GM12878 (cell line): ENCODE measurements at regions not wholly inside any gene's neighbourhood (a gene's known extent, or its start where the extent isn't known, plus 50 kb on each side); places are given as distances from the start of the nearest gene placed in this dataset.

Source experiments
- ATAC-seq: fragments of 200-7000 bp; cut with Tn5 transposase; 3 replicates; pipeline ENCODE4 v1.9.1; 2020; ENCODE audit warnings: mild to moderate bottlenecking, moderate library complexity
- BruUV-seq: library from RNA; stranded (reverse); fragments of 400-500 nt; replicated peaks from 2 replicates; lab custom pipeline; 2021; lab: Mats Ljungman, UMichigan
- CTCF ChIA-PET: fragments of 300-600 bp; sonication (Branson Sonifier 250); formaldehyde crosslinking; extraction: SDS; loops from one replicate; lab custom pipeline; 2021; ENCODE audit warnings: inconsistent platforms; lab: Yijun Ruan, JAX
- POLR2A ChIA-PET: fragments of 350-600 bp; formaldehyde crosslinking; extraction: SDS; loops from one replicate; lab custom pipeline; 2021; ENCODE audit warnings: inconsistent platforms; lab: Charles Lee
- RAD21 ChIA-PET: fragments of 300-600 bp; sonication (Branson Sonifier 250); formaldehyde crosslinking; loops from one replicate; lab custom pipeline; 2023; ENCODE audit warnings: antibody characterized with exemption; ENCODE audit not compliant: unreplicated experiment; lab: Charles Lee
- SMC1A ChIA-PET: fragments of 300-600 bp; sonication (Branson Sonifier 250); formaldehyde crosslinking; loops from one replicate; lab custom pipeline; 2023; ENCODE audit not compliant: unreplicated experiment, uncharacterized antibody; lab: Charles Lee
- DNase-seq: peaks from one replicate; pipeline ENCODE4 v3.0.0-alpha.2; 2011; ENCODE audit warnings: low read depth, low spot score
- FAIRE-seq: peaks from 3 replicates; lab custom pipeline; 2011; peaks lifted over from hg19 to GRCh38; lab: Jason Lieb, UNC
- H2AFZ ChIP-seq: 2 replicates; pipeline ENCODE4 v1.6.0; 2011; ENCODE audit warnings: low read depth, low read length, control low read depth; ENCODE audit not compliant: control insufficient read depth
- H3K27ac ChIP-seq: 2 replicates; pipeline ENCODE4 v1.5.1; 2011; ENCODE audit warnings: control low read depth; ENCODE audit not compliant: control insufficient read depth, insufficient read depth
- H3K27me3 ChIP-seq, 2 experiments: replicated peaks in 1 of 2; 2 replicates each; pipeline versions ENCODE4 v1.6.0 to v1.6.1; 2011; ENCODE audit warnings: low read length in 1 of 2; ENCODE audit not compliant: control insufficient read depth in 2 of 2, insufficient read depth in 2 of 2
- H3K36me3 ChIP-seq, 2 experiments: 2 replicates each; pipeline ENCODE4 v1.5.1; 2011; ENCODE audit warnings: low read length in 1 of 2; ENCODE audit not compliant: control insufficient read depth in 2 of 2, insufficient read depth in 2 of 2
- H3K4me1 ChIP-seq: 2 replicates; pipeline ENCODE4 v1.6.1; 2011; ENCODE audit warnings: mild to moderate bottlenecking, low read length, moderate library complexity, mixed read lengths; ENCODE audit not compliant: control insufficient read depth, insufficient read depth
- H3K4me2 ChIP-seq: 2 replicates; pipeline ENCODE4 v1.6.0; 2011; ENCODE audit warnings: control low read depth; ENCODE audit not compliant: control insufficient read depth, insufficient read depth
- H3K4me3 ChIP-seq: fragments of 200-600 bp; sonication (generic); 2 replicates; pipeline ENCODE4 v1.5.1; 2016
- H3K79me2 ChIP-seq: 2 replicates; pipeline ENCODE4 v1.6.0; 2011; ENCODE audit warnings: low read length; ENCODE audit not compliant: control insufficient read depth, insufficient read depth
- H3K9ac ChIP-seq: 2 replicates; pipeline ENCODE4 v1.8.0; 2011; ENCODE audit warnings: low read length, control low read depth, mixed read lengths; ENCODE audit not compliant: control insufficient read depth, insufficient read depth
- H3K9me3 ChIP-seq: replicated peaks from 3 replicates; pipeline ENCODE4 v1.5.1; 2011; ENCODE audit warnings: mild to moderate bottlenecking, low read length; ENCODE audit not compliant: control insufficient read depth, insufficient read depth
- H4K20me1 ChIP-seq: 2 replicates; pipeline ENCODE4 v1.6.0; 2011; ENCODE audit not compliant: control insufficient read depth, insufficient read depth
- CEBPB ChIP-seq, 2 experiments: fragments of 150-350 bp in 1 of 2; IDR thresholded peaks; 2 replicates each; pipeline ENCODE4 v1.6.1; 2012 to 2014; ENCODE audit warnings: low read depth in 2 of 2, low read length in 2 of 2, borderline replicate concordance in 1 of 2, inconsistent platforms in 1 of 2
- ESRRA ChIP-seq: IDR thresholded peaks from 2 replicates; pipeline ENCODE4 v1.6.1; 2012; ENCODE audit warnings: mild to moderate bottlenecking, low read length, improper control_type of control experiment
- MTA2 ChIP-seq: fragments of 450-650 bp; IDR thresholded peaks from 2 replicates; pipeline ENCODE4 v1.6.1; 2016; ENCODE audit warnings: low read depth, mild to moderate bottlenecking, moderate library complexity
- NFXL1 ChIP-seq: fragments of 450-650 bp; IDR thresholded peaks from 2 replicates; pipeline ENCODE4 v1.6.1; 2017; ENCODE audit warnings: antibody characterized with exemption, mild to moderate bottlenecking, borderline replicate concordance
- RELA ChIP-seq: fragments of 450-650 bp; IDR thresholded peaks from 2 replicates; pipeline ENCODE4 v1.8.0; 2014; ENCODE audit warnings: borderline replicate concordance; ENCODE audit not compliant: partially characterized antibody
- SREBF1 ChIP-seq: IDR thresholded peaks from 2 replicates; pipeline ENCODE4 v1.6.1; 2012; ENCODE audit warnings: mild to moderate bottlenecking, low read length
- WGBS: methylation state at CpG from one replicate; pipeline ENCODE4 v1.1.6; 2016; ENCODE audit warnings: low lambda C conversion rate; ENCODE audit not compliant: insufficient replicate concordance, insufficient coverage; ENCODE audit errors: missing lambda C conversion rate; 5-methylcytosine and 5-hydroxymethylcytosine counted together
- in situ Hi-C: fragments of 300-500 bp; cut with MboI; formaldehyde crosslinking; loops from 9 replicates; pipeline ENCODE4 v1.14.3; 2018; ENCODE audit warnings: mixed read lengths
- intact Hi-C: fragments of 100-400 bp; cut with micrococcal nuclease; formaldehyde crosslinking; loops from one replicate; pipeline ENCODE4 v1.14.2; 2022; ENCODE audit not compliant: unreplicated experiment
- TF ChIP-seq, protein P1 (sequence below): fragments of 450-650 bp; IDR thresholded peaks from 2 replicates; pipeline ENCODE4 v1.6.1; 2017; ENCODE audit warnings: mild to moderate bottlenecking, moderate library complexity

DNA sequence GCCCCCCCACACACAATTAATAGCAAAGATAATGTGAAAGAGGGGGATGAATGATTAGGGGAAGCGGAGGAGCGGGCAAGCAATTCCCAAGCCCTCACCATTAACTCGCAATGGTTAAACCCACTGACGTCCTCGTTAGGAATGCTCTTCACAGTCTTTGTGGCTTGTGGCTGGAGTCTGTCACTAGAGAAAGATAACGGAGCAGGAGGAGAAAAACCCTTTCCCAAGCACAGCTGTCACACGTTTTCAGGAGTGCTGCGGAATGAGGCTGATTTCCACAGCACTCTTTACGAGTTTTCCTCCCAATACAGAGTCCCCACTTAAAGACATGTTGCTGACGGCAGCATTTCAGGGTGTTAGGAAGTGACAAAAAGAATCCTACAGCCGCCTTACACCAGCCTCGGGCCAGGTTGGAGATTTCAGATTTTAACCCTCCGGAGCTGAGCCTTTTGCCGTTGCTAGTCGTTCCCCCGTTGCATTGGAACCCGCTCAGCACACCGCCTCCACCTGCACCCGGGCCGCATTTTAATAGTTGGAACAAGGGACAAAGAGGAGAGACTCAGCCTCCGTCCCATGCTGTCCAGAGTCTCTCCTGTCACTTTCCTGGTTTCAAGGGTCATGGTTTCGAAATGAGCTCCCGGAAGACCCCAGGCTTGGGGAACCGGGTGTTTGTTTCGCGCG lies 92.2 kb downstream of the GEMIN8 start:
- Histone ChIP-seq H3K4me2 (peak overlapping the region; percentile 54; the same call in 1 of the 2 replicates), H3K9me3 (no peaks in the 10 kb centered on the region; the same call in 2 of the 3 replicates), H3K36me3 (no peaks in the 10 kb centered on the region), H3K79me2 (no peaks in the 10 kb centered on the region), H4K20me1 (no peaks in the 10 kb centered on the region), H3K27me3 (peaks cover 7 to 15% of the 10 kb centered on the region in 2 experiments), H3K27ac (no peak overlapping the region), H3K4me1 (no peaks in the 10 kb centered on the region), H3K9ac (no peak overlapping the region), H2AFZ (no peak overlapping the region), H3K4me3 (peak overlapping the region; percentile 23; the same call in 1 of the 2 replicates)
- FAIRE-seq (no peak), DNase-seq (no peak), ATAC-seq (peak; percentile 31)
- ChIA-PET RAD21 (no interaction called here), POLR2A (no interaction called here), SMC1A (interaction anchor here (0.6 kb wide), 1 partner anchor 27 kb away, joined by 3 read pairs; no protein-coding TSS in a partner anchor), CTCF (no interaction called here)
- intact Hi-C loops (no loop called here), in situ Hi-C loops (no loop called here)
- WGBS: 22% methylated on average over 27 of the region's 27 CpGs
- TF ChIP-seq CEBPB (IDR thresholded peaks at IDR 0.05; ENCODE audit: borderline replicate concordance in 1 of 2, low read depth in 2 of 2, low read length in 2 of 2) (no peak), SREBF1 (no peak), ESRRA (no peak), NFXL1 (no peak), RELA (no peak), MTA2 (no peak)
- TF ChIP-seq, protein P1, sequence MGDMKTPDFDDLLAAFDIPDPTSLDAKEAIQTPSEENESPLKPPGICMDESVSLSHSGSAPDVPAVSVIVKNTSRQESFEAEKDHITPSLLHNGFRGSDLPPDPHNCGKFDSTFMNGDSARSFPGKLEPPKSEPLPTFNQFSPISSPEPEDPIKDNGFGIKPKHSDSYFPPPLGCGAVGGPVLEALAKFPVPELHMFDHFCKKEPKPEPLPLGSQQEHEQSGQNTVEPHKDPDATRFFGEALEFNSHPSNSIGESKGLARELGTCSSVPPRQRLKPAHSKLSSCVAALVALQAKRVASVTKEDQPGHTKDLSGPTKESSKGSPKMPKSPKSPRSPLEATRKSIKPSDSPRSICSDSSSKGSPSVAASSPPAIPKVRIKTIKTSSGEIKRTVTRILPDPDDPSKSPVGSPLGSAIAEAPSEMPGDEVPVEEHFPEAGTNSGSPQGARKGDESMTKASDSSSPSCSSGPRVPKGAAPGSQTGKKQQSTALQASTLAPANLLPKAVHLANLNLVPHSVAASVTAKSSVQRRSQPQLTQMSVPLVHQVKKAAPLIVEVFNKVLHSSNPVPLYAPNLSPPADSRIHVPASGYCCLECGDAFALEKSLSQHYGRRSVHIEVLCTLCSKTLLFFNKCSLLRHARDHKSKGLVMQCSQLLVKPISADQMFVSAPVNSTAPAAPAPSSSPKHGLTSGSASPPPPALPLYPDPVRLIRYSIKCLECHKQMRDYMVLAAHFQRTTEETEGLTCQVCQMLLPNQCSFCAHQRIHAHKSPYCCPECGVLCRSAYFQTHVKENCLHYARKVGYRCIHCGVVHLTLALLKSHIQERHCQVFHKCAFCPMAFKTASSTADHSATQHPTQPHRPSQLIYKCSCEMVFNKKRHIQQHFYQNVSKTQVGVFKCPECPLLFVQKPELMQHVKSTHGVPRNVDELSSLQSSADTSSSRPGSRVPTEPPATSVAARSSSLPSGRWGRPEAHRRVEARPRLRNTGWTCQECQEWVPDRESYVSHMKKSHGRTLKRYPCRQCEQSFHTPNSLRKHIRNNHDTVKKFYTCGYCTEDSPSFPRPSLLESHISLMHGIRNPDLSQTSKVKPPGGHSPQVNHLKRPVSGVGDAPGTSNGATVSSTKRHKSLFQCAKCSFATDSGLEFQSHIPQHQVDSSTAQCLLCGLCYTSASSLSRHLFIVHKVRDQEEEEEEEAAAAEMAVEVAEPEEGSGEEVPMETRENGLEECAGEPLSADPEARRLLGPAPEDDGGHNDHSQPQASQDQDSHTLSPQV: no peak
- BruUV-seq: no TSS peak
